ENCODE measurements at regions not wholly inside any gene's neighbourhood (a gene's known extent, or its start where the extent isn't known, plus 50 kb on each side); places are given as distances from the start of the nearest gene placed in this dataset.
A peak's percentile ranks its signal among the peaks of the same experiment; 100 is the strongest.

DNA sequence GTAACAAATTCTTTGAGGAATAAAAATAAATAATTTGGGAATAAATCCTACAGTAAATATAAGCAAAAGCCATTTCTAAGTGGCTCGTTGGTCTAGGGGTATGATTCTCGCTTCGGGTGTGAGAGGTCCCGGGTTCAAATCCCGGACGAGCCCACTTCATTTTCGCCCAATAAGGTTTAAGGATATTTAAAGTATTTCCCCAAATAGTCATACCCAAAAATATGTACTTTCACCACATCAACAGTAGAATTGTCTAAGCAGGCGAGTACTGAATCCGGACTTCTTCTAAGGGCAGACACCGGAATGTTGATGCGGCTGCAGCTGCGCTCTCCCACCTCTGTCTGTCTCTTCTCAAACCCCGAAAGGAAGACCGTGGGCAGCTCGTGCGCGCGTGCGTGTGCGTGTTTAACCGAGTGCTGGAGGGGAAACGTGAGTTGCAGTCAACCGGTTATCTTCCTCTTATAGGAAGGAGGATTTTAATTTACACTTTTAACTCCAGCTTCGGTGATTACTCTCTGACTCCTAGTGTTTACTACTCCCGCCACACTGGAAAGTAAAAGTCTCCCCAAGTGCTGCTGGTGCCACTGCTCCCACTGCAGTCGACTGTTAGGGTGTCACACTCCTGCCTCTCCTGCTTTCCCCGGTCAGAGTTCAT is 155.7 kb upstream of the PRSS16 start (continued):
- TF ChIP-seq, protein P1, sequence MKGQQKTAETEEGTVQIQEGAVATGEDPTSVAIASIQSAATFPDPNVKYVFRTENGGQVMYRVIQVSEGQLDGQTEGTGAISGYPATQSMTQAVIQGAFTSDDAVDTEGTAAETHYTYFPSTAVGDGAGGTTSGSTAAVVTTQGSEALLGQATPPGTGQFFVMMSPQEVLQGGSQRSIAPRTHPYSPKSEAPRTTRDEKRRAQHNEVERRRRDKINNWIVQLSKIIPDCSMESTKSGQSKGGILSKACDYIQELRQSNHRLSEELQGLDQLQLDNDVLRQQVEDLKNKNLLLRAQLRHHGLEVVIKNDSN (IDR thresholded peaks at IDR 0.05; ENCODE audit: borderline replicate concordance, extremely low read length, insufficient read depth, low read depth, low read length), result no peak
- TF ChIP-seq KDM1A (IDR thresholded peaks at IDR 0.05; ENCODE audit: borderline replicate concordance), result no peak
- TF ChIP-seq BHLHE40 (IDR thresholded peaks at IDR 0.05; ENCODE audit: borderline replicate concordance in 1 of 2, low read depth in 2 of 2, low read length in 1 of 2), result peak; percentile 82 to 87
- no peak; the same call in 1 of the 2 replicates for TF ChIP-seq NFIC (IDR thresholded peaks at IDR 0.05; ENCODE audit: low read depth, low read length)
- no peak for TF ChIP-seq NFYB (IDR thresholded peaks at IDR 0.05; ENCODE audit: insufficient read depth, low read depth, low read length)
- no peak for TF ChIP-seq ZNF622 (IDR thresholded peaks at IDR 0.05)
- no peak; the same call in 1 of the 2 replicates for TF ChIP-seq ZNF217 (IDR thresholded peaks at IDR 0.05)
- peak in 1 of 2 experiments; percentile 20; a peak in 1 of 4 replicates for TF ChIP-seq IKZF2 (IDR thresholded peaks at IDR 0.05)
- no peak for TF ChIP-seq TBL1XR1 (IDR thresholded peaks at IDR 0.05; ENCODE audit: low read depth, low read length)
- TF ChIP-seq CREB1 (IDR thresholded peaks at IDR 0.05; ENCODE audit: low read depth), result no peak
- peak; percentile 42 for TF ChIP-seq MEF2B (IDR thresholded peaks at IDR 0.05; ENCODE audit: partially characterized antibody, poor library complexity, severe bottlenecking)
- TF ChIP-seq DPF2 (IDR thresholded peaks at IDR 0.05), result no peak
- no peak for TF ChIP-seq RFX5 (IDR thresholded peaks at IDR 0.05; ENCODE audit: low read depth, low read length)
- no peak for TF ChIP-seq RCOR1 (conservative IDR thresholded peaks at IDR 0.05; ENCODE audit: low read depth, low read length)
- TF ChIP-seq, protein P2, sequence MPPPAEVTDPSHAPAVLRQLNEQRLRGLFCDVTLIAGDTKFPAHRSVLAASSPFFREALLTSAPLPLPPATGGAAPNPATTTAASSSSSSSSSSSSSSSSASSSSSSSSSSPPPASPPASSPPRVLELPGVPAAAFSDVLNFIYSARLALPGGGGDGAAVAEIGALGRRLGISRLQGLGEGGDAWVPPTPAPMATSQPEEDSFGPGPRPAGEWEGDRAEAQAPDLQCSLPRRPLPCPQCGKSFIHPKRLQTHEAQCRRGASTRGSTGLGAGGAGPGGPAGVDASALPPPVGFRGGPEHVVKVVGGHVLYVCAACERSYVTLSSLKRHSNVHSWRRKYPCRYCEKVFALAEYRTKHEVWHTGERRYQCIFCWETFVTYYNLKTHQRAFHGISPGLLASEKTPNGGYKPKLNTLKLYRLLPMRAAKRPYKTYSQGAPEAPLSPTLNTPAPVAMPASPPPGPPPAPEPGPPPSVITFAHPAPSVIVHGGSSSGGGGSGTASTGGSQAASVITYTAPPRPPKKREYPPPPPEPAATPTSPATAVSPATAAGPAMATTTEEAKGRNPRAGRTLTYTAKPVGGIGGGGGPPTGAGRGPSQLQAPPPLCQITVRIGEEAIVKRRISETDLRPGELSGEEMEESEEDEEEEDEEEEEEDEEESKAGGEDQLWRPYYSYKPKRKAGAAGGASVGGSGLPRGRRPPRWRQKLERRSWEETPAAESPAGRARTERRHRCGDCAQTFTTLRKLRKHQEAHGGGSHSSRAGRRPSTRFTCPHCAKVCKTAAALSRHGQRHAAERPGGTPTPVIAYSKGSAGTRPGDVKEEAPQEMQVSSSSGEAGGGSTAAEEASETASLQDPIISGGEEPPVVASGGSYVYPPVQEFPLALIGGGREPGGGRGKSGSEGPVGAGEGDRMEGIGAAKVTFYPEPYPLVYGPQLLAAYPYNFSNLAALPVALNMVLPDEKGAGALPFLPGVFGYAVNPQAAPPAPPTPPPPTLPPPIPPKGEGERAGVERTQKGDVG (CRISPR knock-in tag; IDR thresholded peaks at IDR 0.05), result no peak
- TF ChIP-seq PAX8 (IDR thresholded peaks at IDR 0.05), result no peak
- TF ChIP-seq CBFB (IDR thresholded peaks at IDR 0.05; ENCODE audit: low read depth), result no peak; the same call in 1 of the 2 replicates
- TF ChIP-seq GABPA (IDR thresholded peaks at IDR 0.05; ENCODE audit: low read depth), result no peak
- TF ChIP-seq, protein P3, sequence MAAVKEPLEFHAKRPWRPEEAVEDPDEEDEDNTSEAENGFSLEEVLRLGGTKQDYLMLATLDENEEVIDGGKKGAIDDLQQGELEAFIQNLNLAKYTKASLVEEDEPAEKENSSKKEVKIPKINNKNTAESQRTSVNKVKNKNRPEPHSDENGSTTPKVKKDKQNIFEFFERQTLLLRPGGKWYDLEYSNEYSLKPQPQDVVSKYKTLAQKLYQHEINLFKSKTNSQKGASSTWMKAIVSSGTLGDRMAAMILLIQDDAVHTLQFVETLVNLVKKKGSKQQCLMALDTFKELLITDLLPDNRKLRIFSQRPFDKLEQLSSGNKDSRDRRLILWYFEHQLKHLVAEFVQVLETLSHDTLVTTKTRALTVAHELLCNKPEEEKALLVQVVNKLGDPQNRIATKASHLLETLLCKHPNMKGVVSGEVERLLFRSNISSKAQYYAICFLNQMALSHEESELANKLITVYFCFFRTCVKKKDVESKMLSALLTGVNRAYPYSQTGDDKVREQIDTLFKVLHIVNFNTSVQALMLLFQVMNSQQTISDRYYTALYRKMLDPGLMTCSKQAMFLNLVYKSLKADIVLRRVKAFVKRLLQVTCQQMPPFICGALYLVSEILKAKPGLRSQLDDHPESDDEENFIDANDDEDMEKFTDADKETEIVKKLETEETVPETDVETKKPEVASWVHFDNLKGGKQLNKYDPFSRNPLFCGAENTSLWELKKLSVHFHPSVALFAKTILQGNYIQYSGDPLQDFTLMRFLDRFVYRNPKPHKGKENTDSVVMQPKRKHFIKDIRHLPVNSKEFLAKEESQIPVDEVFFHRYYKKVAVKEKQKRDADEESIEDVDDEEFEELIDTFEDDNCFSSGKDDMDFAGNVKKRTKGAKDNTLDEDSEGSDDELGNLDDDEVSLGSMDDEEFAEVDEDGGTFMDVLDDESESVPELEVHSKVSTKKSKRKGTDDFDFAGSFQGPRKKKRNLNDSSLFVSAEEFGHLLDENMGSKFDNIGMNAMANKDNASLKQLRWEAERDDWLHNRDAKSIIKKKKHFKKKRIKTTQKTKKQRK (IDR thresholded peaks at IDR 0.05; ENCODE audit: low read depth, low read length), result no peak
- TF ChIP-seq NR2C1 (IDR thresholded peaks at IDR 0.05), result no peak
